K562 (cell line): ENCODE measurements at regions not wholly inside any gene's neighbourhood (a gene's known extent, or its start where the extent isn't known, plus 50 kb on each side); places are given as distances from the start of the nearest gene placed in this dataset.

ENCODE experiments used
- ATAC-seq: fragments of 200-7000 bp; cut with Tn5 transposase; 3 replicates; pipeline ENCODE4 v1.9.1; 2020; ENCODE audit warnings: moderate library complexity
- BruUV-seq: library from RNA; stranded (reverse); fragments of 400-500 nt; replicated peaks from 2 replicates; lab custom pipeline; 2021; lab: Mats Ljungman, UMichigan
- CTCF ChIA-PET: fragments of 300-600 bp; formaldehyde crosslinking; extraction: SDS; loops from one replicate; lab custom pipeline; 2021; ENCODE audit warnings: low intra/inter-chr PET ratio; lab: Yijun Ruan, JAX
- POLR2A ChIA-PET: fragments of 300-600, 350-650 bp; sonication (Branson Sonifier 250); formaldehyde crosslinking; extraction: SDS; loops from one replicate; lab custom pipeline; 2021; ENCODE audit warnings: antibody characterized with exemption, inconsistent platforms; lab: Yijun Ruan, JAX
- DNase-seq, 4 experiments: peaks; one replicate each; pipeline versions ENCODE4 v3.0.0 to v3.0.0-alpha.2; 2011 to 2018; ENCODE audit warnings: low spot score in 3 of 4, mixed read lengths in 3 of 4; ENCODE audit errors: extremely low read depth in 1 of 4
- FAIRE-seq: peaks from 2 replicates; lab custom pipeline; 2011; peaks lifted over from hg19 to GRCh38; lab: Jason Lieb, UNC
- H2AFZ ChIP-seq: 2 replicates; pipeline ENCODE4 v1.6.0; 2011; ENCODE audit warnings: low read depth, low read length, control low read depth, inconsistent platforms
- H3K27ac ChIP-seq: fragments of 200-600 bp; 3 replicates; pipeline ENCODE4 v1.8.0; 2011; ENCODE audit warnings: low read depth, mild to moderate bottlenecking, control low read depth, inconsistent platforms, low read length, moderate library complexity, mixed read lengths; ENCODE audit errors: extremely low read depth
- H3K27me3 ChIP-seq, 2 experiments: fragments of 300-600 bp in 1 of 2; 2 replicates in 1 of 2; 3 replicates in 1 of 2; pipeline versions ENCODE4 v1.6.0 to v1.8.0; 2011; ENCODE audit warnings: inconsistent platforms in 2 of 2, low read length in 2 of 2, mild to moderate bottlenecking in 1 of 2, mixed read lengths in 1 of 2, moderate library complexity in 1 of 2; ENCODE audit not compliant: control insufficient read depth in 2 of 2, insufficient read depth in 2 of 2
- H3K36me3 ChIP-seq: fragments of 300-600 bp; 3 replicates; pipeline ENCODE4 v1.8.0; 2011; ENCODE audit warnings: mild to moderate bottlenecking, low read length, inconsistent platforms; ENCODE audit not compliant: control insufficient read depth, insufficient read depth
- H3K4me1 ChIP-seq, 2 experiments: fragments of 200-600 bp in 1 of 2; replicated peaks in 1 of 2; 2 replicates in 1 of 2; 3 replicates in 1 of 2; pipeline versions ENCODE4 v1.5.1 to v1.8.0; 2011; ENCODE audit warnings: inconsistent platforms in 2 of 2, low read length in 2 of 2, mild to moderate bottlenecking in 1 of 2, mixed read lengths in 1 of 2, moderate library complexity in 1 of 2; ENCODE audit not compliant: control insufficient read depth in 2 of 2, insufficient read depth in 2 of 2
- H3K4me2 ChIP-seq: 2 replicates; pipeline ENCODE4 v1.6.1; 2011; ENCODE audit warnings: low read length, control low read depth, inconsistent platforms, mixed read lengths; ENCODE audit not compliant: insufficient read depth
- H3K4me3 ChIP-seq: fragments of 200-600 bp; sonication (generic), shearing (Covaris generic); 2 replicates; pipeline ENCODE4 v1.5.1; 2016; ENCODE audit warnings: control low read depth, inconsistent platforms
- H3K79me2 ChIP-seq: fragments of 200-600 bp; 3 replicates; pipeline ENCODE4 v1.8.0; 2011; ENCODE audit warnings: low read length, inconsistent platforms; ENCODE audit not compliant: control insufficient read depth, insufficient read depth
- H3K9ac ChIP-seq, 2 experiments: 2 replicates each; pipeline versions ENCODE4 v1.6.0 to v1.6.1; 2011; ENCODE audit warnings: low read depth in 2 of 2, low read length in 2 of 2, control low read depth in 1 of 2, inconsistent platforms in 1 of 2, mild to moderate bottlenecking in 1 of 2, mixed read lengths in 1 of 2; ENCODE audit not compliant: insufficient read depth in 1 of 2
- H3K9me1 ChIP-seq: one replicate; pipeline ENCODE4 v1.6.0; 2011; ENCODE audit warnings: inconsistent platforms, mild to moderate bottlenecking, low read length, moderate library complexity; ENCODE audit not compliant: control insufficient read depth, insufficient read depth
- H3K9me3 ChIP-seq: replicated peaks from 2 replicates; pipeline ENCODE4 v1.5.1; 2011; ENCODE audit warnings: low read depth, low read length, inconsistent platforms; ENCODE audit not compliant: control insufficient read depth, insufficient read depth
- H4K20me1 ChIP-seq: replicated peaks from 2 replicates; pipeline ENCODE4 v1.6.1; 2011; ENCODE audit warnings: low read length, inconsistent platforms, mixed read lengths; ENCODE audit not compliant: control insufficient read depth, insufficient read depth
- CBFA2T3 ChIP-seq: fragments of 450-650 bp; IDR thresholded peaks from 2 replicates; pipeline ENCODE4 v1.6.1; 2017
- CBX1 ChIP-seq: sonication (generic); IDR thresholded peaks from 2 replicates; pipeline ENCODE4 v1.6.1; 2016; ENCODE audit warnings: antibody characterized with exemption, low read depth, mild to moderate bottlenecking
- HLTF ChIP-seq: fragments of 450-650 bp; IDR thresholded peaks from 2 replicates; pipeline ENCODE4 v1.6.1; 2016
- MBD2 ChIP-seq: sonication (generic); IDR thresholded peaks from 2 replicates; pipeline ENCODE4 v1.6.1; 2016; ENCODE audit warnings: low read depth, borderline replicate concordance
- MCM2 ChIP-seq: fragments of 450-650 bp; IDR thresholded peaks from 2 replicates; pipeline ENCODE4 v1.6.1; 2017; ENCODE audit warnings: low read depth, mild to moderate bottlenecking
- NFIX ChIP-seq: fragments of 250-450 bp; sonication (Bioruptor Pico); IDR thresholded peaks from 2 replicates; pipeline ENCODE4 v1.4.0; 2020; ENCODE audit warnings: low read depth, mild to moderate bottlenecking, moderate library complexity
- PPARD ChIP-seq: fragments of 250-450 bp; sonication (Bioruptor Pico); IDR thresholded peaks from 2 replicates; pipeline ENCODE4 v1.8.0; 2022; ENCODE audit warnings: inconsistent platforms, mild to moderate bottlenecking, moderate library complexity
- RBM14 ChIP-seq: fragments of 200-400 bp; formaldehyde crosslinking; IDR thresholded peaks from 2 replicates; pipeline ENCODE4 v1.6.1; 2018; ENCODE audit warnings: low read depth, mild to moderate bottlenecking, low read length, moderate library complexity, borderline replicate concordance; ENCODE audit not compliant: insufficient read depth
- SRSF1 ChIP-seq: fragments of 200-400 bp; formaldehyde crosslinking; IDR thresholded peaks from 2 replicates; pipeline ENCODE4 v1.6.1; 2017; ENCODE audit warnings: mild to moderate bottlenecking, low read depth, low read length, moderate library complexity
- ZBTB9 ChIP-seq: fragments of 450-650 bp; formaldehyde crosslinking; IDR thresholded peaks from 2 replicates; pipeline ENCODE4 v1.4.0; 2020; ENCODE audit warnings: mild to moderate bottlenecking, moderate library complexity
- ZNF133 ChIP-seq: fragments of 250-450 bp; sonication (Bioruptor Pico); IDR thresholded peaks from 2 replicates; pipeline ENCODE4 v1.4.0; 2020; ENCODE audit warnings: mild to moderate bottlenecking
- ZNF316 ChIP-seq: fragments of 450-650 bp; IDR thresholded peaks from 2 replicates; pipeline ENCODE4 v1.6.1; 2016
- WGBS: fragments of 100-300 bp; shearing (Covaris generic); methylation state at CpG from one replicate; pipeline ENCODE4 v1.1.6; 2016; ENCODE audit warnings: low coverage, mixed read lengths; ENCODE audit not compliant: insufficient coverage; ENCODE audit errors: missing lambda C conversion rate; 5-methylcytosine and 5-hydroxymethylcytosine counted together
- in situ Hi-C: fragments of 300-500 bp; cut with MboI; formaldehyde crosslinking; loops from 4 replicates; pipeline ENCODE4 v1.15.0; 2018; ENCODE audit warnings: inconsistent platforms, mixed read lengths
- intact Hi-C: fragments of 100-400 bp; cut with micrococcal nuclease; formaldehyde crosslinking; loops from 2 replicates; pipeline ENCODE4 v1.14.2; 2022
- TF ChIP-seq, protein P1 (sequence below): fragments of 250-450 bp; sonication (Bioruptor Pico); IDR thresholded peaks from 2 replicates; pipeline ENCODE4 v1.8.0; 2022; ENCODE audit warnings: moderate library complexity, mild to moderate bottlenecking, inconsistent platforms

DNA sequence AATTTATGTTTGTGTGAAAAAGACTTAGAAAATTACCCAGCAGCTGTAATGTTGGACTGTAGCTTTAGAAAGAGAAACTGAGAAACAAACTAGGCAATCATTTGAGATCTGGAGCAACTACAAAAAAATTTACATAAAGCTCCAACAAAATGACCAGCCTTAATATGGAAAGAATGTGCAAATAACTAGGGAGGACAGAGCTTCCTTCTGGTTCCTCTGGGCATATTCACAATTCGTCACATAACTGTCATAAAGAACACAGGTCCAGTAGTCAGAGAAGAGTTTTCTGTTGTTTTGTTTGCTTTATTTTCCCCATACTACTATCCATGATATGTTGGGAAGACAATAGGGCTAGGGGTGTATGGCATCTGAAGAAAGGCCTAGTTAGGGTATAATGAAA, 416.8 kb upstream of the DSEL start:
- H3K27ac ChIP-seq = no peak overlapping the region
- CTCF ChIA-PET = no interaction called here
- in situ Hi-C loops = no loop called here

More for the DNA sequence above, 416.8 kb upstream of the DSEL start:
- FAIRE-seq (no peak), DNase-seq (no peak), ATAC-seq (no peak)
- Histone ChIP-seq H3K36me3 (no peaks in the 10 kb centered on the region), H3K9ac (no peak overlapping the region), H3K79me2 (no peaks in the 10 kb centered on the region), H3K9me1 (no peaks in the 10 kb centered on the region), H3K4me3 (no peak overlapping the region), H4K20me1 (no peaks in the 10 kb centered on the region), H3K9me3 (no peaks in the 10 kb centered on the region), H2AFZ (no peak overlapping the region), H3K4me1 (no peaks in the 10 kb centered on the region), H3K4me2 (no peak overlapping the region), H3K27me3 (no peaks in the 10 kb centered on the region)
- no TSS peak for BruUV-seq
- POLR2A ChIA-PET = no interaction called here
- 0% methylated on average over 1 of the region's 1 CpG for WGBS
- intact Hi-C loops = no loop called here
- no peak for TF ChIP-seq MBD2
- no peak for TF ChIP-seq CBFA2T3
- TF ChIP-seq, protein P1, sequence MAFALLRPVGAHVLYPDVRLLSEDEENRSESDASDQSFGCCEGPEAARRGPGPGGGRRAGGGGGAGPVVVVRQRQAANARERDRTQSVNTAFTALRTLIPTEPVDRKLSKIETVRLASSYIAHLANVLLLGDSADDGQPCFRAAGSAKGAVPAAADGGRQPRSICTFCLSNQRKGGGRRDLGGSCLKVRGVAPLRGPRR = no peak
- TF ChIP-seq ZNF133 (CRISPR knock-in tag) = no peak
- TF ChIP-seq CBX1 = no peak
- no peak for TF ChIP-seq ZBTB9 (CRISPR knock-in tag)
- no peak for TF ChIP-seq NFIX
- no peak for TF ChIP-seq MCM2
- no peak for TF ChIP-seq RBM14
- no peak for TF ChIP-seq ZNF316
- TF ChIP-seq SRSF1 = no peak
- TF ChIP-seq HLTF = no peak
- no peak for TF ChIP-seq PPARD (CRISPR knock-in tag)
